Ramos (cell line): ENCODE measurements at regions not wholly inside any gene's neighbourhood (a gene's known extent, or its start where the extent isn't known, plus 50 kb on each side); places are given as distances from the start of the nearest gene placed in this dataset.

Experiments used
- in situ Hi-C: fragments of 300-500 bp; cut with MboI; formaldehyde crosslinking; loops from one replicate; pipeline ENCODE4 v1.14.3; 2022; ENCODE audit warnings: low sequenced_read_pairs; ENCODE audit not compliant: unreplicated experiment

- in situ Hi-C loops, result no loop called here
These were observed 140.6 kb downstream of the C1D start for GRCh38 chr2:67922080-67922785.

GRCh38 chr2:67923696-67924095 lies 139.1 kb downstream of the C1D start:
- in situ Hi-C loops, result no loop called here

GRCh38 chr2:67927501-67927900 lies 135.3 kb downstream of the C1D start:
- in situ Hi-C loops, result no loop called here

- in situ Hi-C loops, result no loop called here
These were observed 132.6 kb downstream of the C1D start for GRCh38 chr2:67930156-67930555.

- in situ Hi-C loops, result no loop called here
These were observed 125.8 kb downstream of the C1D start for GRCh38 chr2:67936969-67937368.

- in situ Hi-C loops, result no loop called here
These were observed 124.8 kb downstream of the C1D start for GRCh38 chr2:67938053-67938452.

GRCh38 chr2:67945056-67945455 lies 117.7 kb downstream of the C1D start:
- in situ Hi-C loops, result no loop called here

GRCh38 chr2:67945940-67946339 lies 116.9 kb downstream of the C1D start:
- in situ Hi-C loops, result no loop called here

- in situ Hi-C loops, result no loop called here
These were observed 114.7 kb downstream of the C1D start for GRCh38 chr2:67948057-67948456.

GRCh38 chr2:67948506-67948905 lies 114.3 kb downstream of the C1D start:
- in situ Hi-C loops, result no loop called here

GRCh38 chr2:67950018-67950417 lies 112.8 kb downstream of the C1D start:
- in situ Hi-C loops, result no loop called here

- in situ Hi-C loops, result no loop called here
These were observed 111.9 kb downstream of the C1D start for GRCh38 chr2:67950919-67951318.

- in situ Hi-C loops, result no loop called here
These were observed 110.7 kb downstream of the C1D start for GRCh38 chr2:67952066-67952465.

GRCh38 chr2:67954093-67954748 lies 108.6 kb downstream of the C1D start:
- in situ Hi-C loops, result no loop called here

- in situ Hi-C loops, result no loop called here
These were observed 106.8 kb downstream of the C1D start for GRCh38 chr2:67955748-67956603.

GRCh38 chr2:67965246-67965645 lies 97.6 kb downstream of the C1D start:
- in situ Hi-C loops, result no loop called here

GRCh38 chr2:67970071-67970470 lies 92.7 kb downstream of the C1D start:
- in situ Hi-C loops, result no loop called here

- in situ Hi-C loops, result no loop called here
These were observed 92.3 kb downstream of the C1D start for GRCh38 chr2:67970542-67970941.

GRCh38 chr2:67974559-67975430 lies 88.0 kb downstream of the C1D start:
- in situ Hi-C loops, result no loop called here

- in situ Hi-C loops, result no loop called here
These were observed 85.3 kb downstream of the C1D start for GRCh38 chr2:67977464-67977863.
